Panc1 (cell line): ENCODE measurements at regions not wholly inside any gene's neighbourhood (a gene's known extent, or its start where the extent isn't known, plus 50 kb on each side); places are given as distances from the start of the nearest gene placed in this dataset.

Experiments
- ATAC-seq: fragments of 200-7000 bp; cut with Tn5 transposase; 2 replicates; pipeline ENCODE4 v1.9.1; 2020; ENCODE audit warnings: mild to moderate bottlenecking, moderate library complexity
- BruUV-seq: library from RNA; stranded (reverse); fragments of 400-500 nt; replicated peaks from 2 replicates; lab custom pipeline; 2021; lab: Mats Ljungman, UMichigan
- CTCF ChIA-PET: fragments of 300-600 bp; sonication (Branson Sonifier 250); formaldehyde crosslinking; loops from one replicate; lab custom pipeline; 2022; ENCODE audit warnings: antibody characterized with exemption; lab: Charles Lee
- POLR2A ChIA-PET: fragments of 300-600 bp; sonication (Branson Sonifier 250); formaldehyde crosslinking; loops from one replicate; lab custom pipeline; 2022; ENCODE audit warnings: antibody characterized with exemption; lab: Charles Lee
- DNase-seq: peaks from one replicate; pipeline ENCODE4 v3.0.0-alpha.2; 2010; ENCODE audit warnings: low read depth, low spot score
- H3K27ac ChIP-seq: 2 replicates; pipeline ENCODE4 v1.5.1; 2011; ENCODE audit warnings: mild to moderate bottlenecking, low read length, inconsistent platforms
- H3K27me3 ChIP-seq: fragments of 200-500 bp; sonication (Bioruptor generic); 2 replicates; pipeline ENCODE4 v1.6.0; 2014; ENCODE audit warnings: low read length, inconsistent platforms; ENCODE audit not compliant: control insufficient read depth, insufficient read depth
- H3K36me3 ChIP-seq: fragments of 200-500 bp; sonication (Bioruptor generic); 2 replicates; pipeline ENCODE4 v1.5.1; 2014; ENCODE audit warnings: inconsistent platforms, mild to moderate bottlenecking, low read length, moderate library complexity; ENCODE audit not compliant: control insufficient read depth, insufficient read depth
- H3K4me1 ChIP-seq: 2 replicates; pipeline ENCODE4 v1.5.1; 2011; ENCODE audit warnings: inconsistent platforms, mild to moderate bottlenecking, low read length, moderate library complexity; ENCODE audit not compliant: control insufficient read depth, insufficient read depth
- H3K4me3 ChIP-seq, 2 experiments: 2 replicates each; pipeline ENCODE4 v1.5.1; 2011 to 2012; ENCODE audit warnings: low read depth in 2 of 2, low read length in 2 of 2, mild to moderate bottlenecking in 2 of 2, inconsistent platforms in 1 of 2, moderate library complexity in 1 of 2
- H3K9me3 ChIP-seq: fragments of 200-500 bp; sonication (Bioruptor generic); 2 replicates; pipeline ENCODE4 v1.5.1; 2014; ENCODE audit warnings: low read depth, mild to moderate bottlenecking, inconsistent platforms, low read length, moderate library complexity; ENCODE audit not compliant: control insufficient read depth, insufficient read depth
- POLR2AphosphoS5 ChIP-seq: IDR thresholded peaks from 2 replicates; pipeline ENCODE4 v1.6.1; 2012; ENCODE audit warnings: mild to moderate bottlenecking, low read depth, low read length, moderate library complexity
- SIN3A ChIP-seq: IDR thresholded peaks from 2 replicates; pipeline ENCODE4 v1.6.1; 2012; ENCODE audit warnings: low read depth, mild to moderate bottlenecking, low read length, moderate library complexity, borderline replicate concordance; ENCODE audit not compliant: insufficient read depth
- TCF7L2 ChIP-seq: IDR thresholded peaks from 2 replicates; pipeline ENCODE4 v1.6.1; 2011; ENCODE audit warnings: mild to moderate bottlenecking, low read depth, low read length, inconsistent platforms
- in situ Hi-C: cut with HindIII; loops from 2 replicates; pipeline ENCODE4 v1.10.0; 2016; ENCODE audit warnings: low sequenced_read_pairs, low pct_unique_long_range_greater_than_20kb
- intact Hi-C: fragments of 100-400 bp; cut with micrococcal nuclease; formaldehyde crosslinking; loops from one replicate; pipeline ENCODE4 v1.10.0; 2022; ENCODE audit not compliant: unreplicated experiment
- TF ChIP-seq, protein P1 (sequence below): fragments of 450-650 bp; IDR thresholded peaks from 2 replicates; pipeline ENCODE4 v1.5.1; 2017; ENCODE audit warnings: mild to moderate bottlenecking
- TF ChIP-seq, protein P2 (sequence below), 2 experiments: IDR thresholded peaks; 2 replicates each; pipeline ENCODE4 v1.6.1; 2011 to 2012; ENCODE audit warnings: low read depth in 2 of 2, control low read depth in 1 of 2, low read length in 1 of 2, mild to moderate bottlenecking in 1 of 2, moderate library complexity in 1 of 2; ENCODE audit not compliant: insufficient read depth in 1 of 2

DNA sequence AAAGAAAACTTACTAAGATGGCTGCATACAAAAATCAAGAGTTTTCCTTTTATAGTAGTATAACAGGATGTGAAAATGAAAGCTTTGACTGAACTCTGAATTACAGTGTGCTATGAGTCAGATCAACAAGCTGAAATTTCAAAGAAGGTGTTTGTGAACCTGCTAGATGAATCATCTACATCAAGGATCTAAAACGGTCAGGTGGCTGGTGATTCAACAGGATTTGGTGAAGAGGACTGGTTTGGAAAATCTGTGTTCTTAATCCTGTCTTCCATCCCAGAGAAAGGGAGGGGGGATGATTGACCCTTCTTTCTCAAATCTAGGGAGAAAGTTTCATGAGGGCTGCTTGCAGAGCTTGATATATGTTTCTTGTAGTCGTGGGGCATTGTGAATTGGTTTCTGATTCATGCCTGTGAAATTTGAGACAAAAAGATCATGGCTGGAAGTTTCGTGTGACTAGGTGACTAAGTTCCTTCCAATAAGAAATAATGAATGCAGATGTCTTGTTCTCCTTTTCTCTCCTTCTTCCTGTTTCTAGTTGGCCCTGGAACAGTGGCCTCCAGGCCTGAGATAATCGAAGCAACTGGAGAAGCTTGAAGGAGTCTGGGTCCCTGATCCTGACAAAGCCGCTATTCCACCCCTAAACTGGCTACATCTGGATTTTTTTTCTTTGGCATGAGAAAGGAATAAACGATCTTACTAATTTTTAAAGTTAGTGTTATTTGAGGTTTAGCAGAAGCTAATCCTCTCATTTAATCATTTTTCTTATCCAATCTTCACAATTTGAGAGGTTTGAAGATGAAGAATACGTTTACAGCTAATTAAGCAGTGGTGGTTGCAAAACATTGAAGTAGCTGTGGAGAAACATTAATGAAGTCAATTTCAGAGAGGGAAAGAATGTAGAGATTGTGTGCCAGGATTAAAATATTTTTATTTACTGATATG lies 67.2 kb downstream of the MRPS30 start:
- ChIA-PET POLR2A (interaction anchor here (0.7 kb wide), 1 partner anchor 634 kb away, joined by 9 read pairs; no protein-coding TSS in a partner anchor), CTCF (no interaction called here)
- DNase-seq (peak; percentile 92), ATAC-seq (peak; percentile 86)
- Histone ChIP-seq H3K4me3 (no peak overlapping the region), H3K36me3 (no peaks in the 10 kb centered on the region), H3K27me3 (no peaks in the 10 kb centered on the region), H3K4me1 (peaks cover 5% of the 10 kb centered on the region), H3K27ac (no peak overlapping the region), H3K9me3 (peaks cover 6% of the 10 kb centered on the region; the same call in 1 of the 2 replicates)
- intact Hi-C loops (no loop called here), in situ Hi-C loops (no loop called here)
- 0 out of 2 replicates have a peak, but pooled peaks have one; percentile 30 for TF ChIP-seq TCF7L2
- TF ChIP-seq, protein P1, sequence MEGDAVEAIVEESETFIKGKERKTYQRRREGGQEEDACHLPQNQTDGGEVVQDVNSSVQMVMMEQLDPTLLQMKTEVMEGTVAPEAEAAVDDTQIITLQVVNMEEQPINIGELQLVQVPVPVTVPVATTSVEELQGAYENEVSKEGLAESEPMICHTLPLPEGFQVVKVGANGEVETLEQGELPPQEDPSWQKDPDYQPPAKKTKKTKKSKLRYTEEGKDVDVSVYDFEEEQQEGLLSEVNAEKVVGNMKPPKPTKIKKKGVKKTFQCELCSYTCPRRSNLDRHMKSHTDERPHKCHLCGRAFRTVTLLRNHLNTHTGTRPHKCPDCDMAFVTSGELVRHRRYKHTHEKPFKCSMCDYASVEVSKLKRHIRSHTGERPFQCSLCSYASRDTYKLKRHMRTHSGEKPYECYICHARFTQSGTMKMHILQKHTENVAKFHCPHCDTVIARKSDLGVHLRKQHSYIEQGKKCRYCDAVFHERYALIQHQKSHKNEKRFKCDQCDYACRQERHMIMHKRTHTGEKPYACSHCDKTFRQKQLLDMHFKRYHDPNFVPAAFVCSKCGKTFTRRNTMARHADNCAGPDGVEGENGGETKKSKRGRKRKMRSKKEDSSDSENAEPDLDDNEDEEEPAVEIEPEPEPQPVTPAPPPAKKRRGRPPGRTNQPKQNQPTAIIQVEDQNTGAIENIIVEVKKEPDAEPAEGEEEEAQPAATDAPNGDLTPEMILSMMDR = no peak
- no TSS peak for BruUV-seq

DNA sequence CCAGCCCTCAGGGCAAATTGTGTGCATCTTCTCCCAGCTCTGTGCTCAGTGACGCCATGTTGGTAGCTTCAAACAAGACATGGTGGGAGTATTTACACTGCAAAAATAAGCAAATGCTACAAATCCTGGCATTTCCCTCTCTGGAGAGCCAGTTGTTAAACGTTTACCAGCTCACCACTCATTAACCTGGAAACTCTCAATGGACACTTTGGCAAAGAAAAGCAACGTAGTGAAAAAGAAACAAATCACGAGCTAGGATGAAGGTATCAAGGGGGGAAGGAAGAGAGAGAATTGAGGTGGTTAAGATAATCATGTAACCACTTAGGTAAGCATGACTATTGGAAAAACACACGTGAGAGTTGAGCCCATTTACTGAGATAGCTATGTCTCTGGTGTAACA lies 72.5 kb downstream of the MRPS30 start:
- H3K36me3 ChIP-seq = no peaks in the 10 kb centered on the region
- no peak overlapping the region for H3K4me3 ChIP-seq
- TF ChIP-seq TCF7L2 = no peak
- TF ChIP-seq, protein P2, sequence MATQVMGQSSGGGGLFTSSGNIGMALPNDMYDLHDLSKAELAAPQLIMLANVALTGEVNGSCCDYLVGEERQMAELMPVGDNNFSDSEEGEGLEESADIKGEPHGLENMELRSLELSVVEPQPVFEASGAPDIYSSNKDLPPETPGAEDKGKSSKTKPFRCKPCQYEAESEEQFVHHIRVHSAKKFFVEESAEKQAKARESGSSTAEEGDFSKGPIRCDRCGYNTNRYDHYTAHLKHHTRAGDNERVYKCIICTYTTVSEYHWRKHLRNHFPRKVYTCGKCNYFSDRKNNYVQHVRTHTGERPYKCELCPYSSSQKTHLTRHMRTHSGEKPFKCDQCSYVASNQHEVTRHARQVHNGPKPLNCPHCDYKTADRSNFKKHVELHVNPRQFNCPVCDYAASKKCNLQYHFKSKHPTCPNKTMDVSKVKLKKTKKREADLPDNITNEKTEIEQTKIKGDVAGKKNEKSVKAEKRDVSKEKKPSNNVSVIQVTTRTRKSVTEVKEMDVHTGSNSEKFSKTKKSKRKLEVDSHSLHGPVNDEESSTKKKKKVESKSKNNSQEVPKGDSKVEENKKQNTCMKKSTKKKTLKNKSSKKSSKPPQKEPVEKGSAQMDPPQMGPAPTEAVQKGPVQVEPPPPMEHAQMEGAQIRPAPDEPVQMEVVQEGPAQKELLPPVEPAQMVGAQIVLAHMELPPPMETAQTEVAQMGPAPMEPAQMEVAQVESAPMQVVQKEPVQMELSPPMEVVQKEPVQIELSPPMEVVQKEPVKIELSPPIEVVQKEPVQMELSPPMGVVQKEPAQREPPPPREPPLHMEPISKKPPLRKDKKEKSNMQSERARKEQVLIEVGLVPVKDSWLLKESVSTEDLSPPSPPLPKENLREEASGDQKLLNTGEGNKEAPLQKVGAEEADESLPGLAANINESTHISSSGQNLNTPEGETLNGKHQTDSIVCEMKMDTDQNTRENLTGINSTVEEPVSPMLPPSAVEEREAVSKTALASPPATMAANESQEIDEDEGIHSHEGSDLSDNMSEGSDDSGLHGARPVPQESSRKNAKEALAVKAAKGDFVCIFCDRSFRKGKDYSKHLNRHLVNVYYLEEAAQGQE (IDR thresholded peaks at IDR 0.05; ENCODE audit: insufficient read depth in 1 of 2, low read depth in 2 of 2, low read length in 1 of 2) = no peak
- no peak for TF ChIP-seq SIN3A
- TF ChIP-seq POLR2AphosphoS5 = no peak
- TF ChIP-seq, protein P1 = no peak
- no peaks in the 10 kb centered on the region; the same call in 1 of the 2 replicates for H3K4me1 ChIP-seq
- peaks cover 6% of the 10 kb centered on the region; the same call in 1 of the 2 replicates for H3K9me3 ChIP-seq
- intact Hi-C loops = no loop called here
- ATAC-seq (no peak), DNase-seq (no peak)
- ChIA-PET CTCF (no interaction called here), POLR2A (no interaction called here)
- in situ Hi-C loops = no loop called here
- no peak overlapping the region for H3K27ac ChIP-seq
- no peaks in the 10 kb centered on the region for H3K27me3 ChIP-seq
- BruUV-seq = no TSS peak
